ENCODE measurements at regions not wholly inside any gene's neighbourhood (a gene's known extent, or its start where the extent isn't known, plus 50 kb on each side); places are given as distances from the start of the nearest gene placed in this dataset.

- ChIA-PET CTCF (no interaction called here), POLR2A (no interaction called here)
- Histone ChIP-seq H3K9me2 (no peaks in the 10 kb centered on the region), H3K4me3 (ENCODE audit: low read depth in 2 of 2, low read length in 1 of 2) (no peak overlapping the region), H3K4me1 (ENCODE audit: control insufficient read depth in 1 of 2, insufficient read depth in 2 of 2, low read depth in 1 of 2, low read length in 1 of 2) (no peaks in the 10 kb centered on the region), H3K9me3 (no peaks in the 10 kb centered on the region), H3K79me2 (ENCODE audit: insufficient read depth) (no peaks in the 10 kb centered on the region), H3K36me3 (replicated peaks in 1 of 2; ENCODE audit: control insufficient read depth in 1 of 2, insufficient read depth in 2 of 2, low read length in 1 of 2) (no peaks in the 10 kb centered on the region), H3K27me3 (ENCODE audit: insufficient read depth) (no peaks in the 10 kb centered on the region), H3K27ac (ENCODE audit: low read depth in 2 of 2, low read length in 1 of 2) (no peak overlapping the region), H2AFZ (ENCODE audit: low read depth) (no peak overlapping the region), H3K4me2 (no peak overlapping the region), H4K20me1 (ENCODE audit: insufficient read depth) (no peaks in the 10 kb centered on the region), H3F3A (replicated peaks; ENCODE audit: insufficient read depth) (no peaks in the 10 kb centered on the region), H3K9ac (no peak overlapping the region)
- no peak for DNase-seq
- TF ChIP-seq FOSL2 (IDR thresholded peaks at IDR 0.05; ENCODE audit: borderline replicate concordance, low read depth), result no peak
- no peak for TF ChIP-seq RAD21 (IDR thresholded peaks at IDR 0.05; ENCODE audit: low read length)
- TF ChIP-seq GABPA (IDR thresholded peaks at IDR 0.05; ENCODE audit: low read depth), result no peak
- TF ChIP-seq REST (IDR thresholded peaks at IDR 0.05; ENCODE audit: low read depth, low read length), result no peak
- no peak for TF ChIP-seq CHD2 (IDR thresholded peaks at IDR 0.05; ENCODE audit: low read length, partially characterized antibody)
- TF ChIP-seq SMC3 (IDR thresholded peaks at IDR 0.05; ENCODE audit: low read depth, low read length), result no peak
- TF ChIP-seq, protein P1, sequence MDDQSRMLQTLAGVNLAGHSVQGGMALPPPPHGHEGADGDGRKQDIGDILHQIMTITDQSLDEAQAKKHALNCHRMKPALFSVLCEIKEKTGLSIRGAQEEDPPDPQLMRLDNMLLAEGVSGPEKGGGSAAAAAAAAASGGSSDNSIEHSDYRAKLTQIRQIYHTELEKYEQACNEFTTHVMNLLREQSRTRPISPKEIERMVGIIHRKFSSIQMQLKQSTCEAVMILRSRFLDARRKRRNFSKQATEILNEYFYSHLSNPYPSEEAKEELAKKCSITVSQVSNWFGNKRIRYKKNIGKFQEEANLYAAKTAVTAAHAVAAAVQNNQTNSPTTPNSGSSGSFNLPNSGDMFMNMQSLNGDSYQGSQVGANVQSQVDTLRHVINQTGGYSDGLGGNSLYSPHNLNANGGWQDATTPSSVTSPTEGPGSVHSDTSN (IDR thresholded peaks at IDR 0.05), result no peak
- TF ChIP-seq NFIC (IDR thresholded peaks at IDR 0.05; ENCODE audit: borderline replicate concordance), result no peak
- no peak for TF ChIP-seq TEAD4 (IDR thresholded peaks at IDR 0.05; ENCODE audit: borderline replicate concordance, insufficient read depth)
- TF ChIP-seq TAF1 (IDR thresholded peaks at IDR 0.05; ENCODE audit: borderline replicate concordance, low read depth, low read length), result no peak
- no peak for TF ChIP-seq NRF1 (IDR thresholded peaks at IDR 0.05; ENCODE audit: low read depth, low read length)
- no peak for TF ChIP-seq JUND (IDR thresholded peaks at IDR 0.05)
- TF ChIP-seq, protein P2, sequence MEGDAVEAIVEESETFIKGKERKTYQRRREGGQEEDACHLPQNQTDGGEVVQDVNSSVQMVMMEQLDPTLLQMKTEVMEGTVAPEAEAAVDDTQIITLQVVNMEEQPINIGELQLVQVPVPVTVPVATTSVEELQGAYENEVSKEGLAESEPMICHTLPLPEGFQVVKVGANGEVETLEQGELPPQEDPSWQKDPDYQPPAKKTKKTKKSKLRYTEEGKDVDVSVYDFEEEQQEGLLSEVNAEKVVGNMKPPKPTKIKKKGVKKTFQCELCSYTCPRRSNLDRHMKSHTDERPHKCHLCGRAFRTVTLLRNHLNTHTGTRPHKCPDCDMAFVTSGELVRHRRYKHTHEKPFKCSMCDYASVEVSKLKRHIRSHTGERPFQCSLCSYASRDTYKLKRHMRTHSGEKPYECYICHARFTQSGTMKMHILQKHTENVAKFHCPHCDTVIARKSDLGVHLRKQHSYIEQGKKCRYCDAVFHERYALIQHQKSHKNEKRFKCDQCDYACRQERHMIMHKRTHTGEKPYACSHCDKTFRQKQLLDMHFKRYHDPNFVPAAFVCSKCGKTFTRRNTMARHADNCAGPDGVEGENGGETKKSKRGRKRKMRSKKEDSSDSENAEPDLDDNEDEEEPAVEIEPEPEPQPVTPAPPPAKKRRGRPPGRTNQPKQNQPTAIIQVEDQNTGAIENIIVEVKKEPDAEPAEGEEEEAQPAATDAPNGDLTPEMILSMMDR (IDR thresholded peaks at IDR 0.05), result no peak
- TF ChIP-seq MEF2A (IDR thresholded peaks at IDR 0.05; ENCODE audit: borderline replicate concordance, low read depth), result no peak
- TF ChIP-seq, protein P3, sequence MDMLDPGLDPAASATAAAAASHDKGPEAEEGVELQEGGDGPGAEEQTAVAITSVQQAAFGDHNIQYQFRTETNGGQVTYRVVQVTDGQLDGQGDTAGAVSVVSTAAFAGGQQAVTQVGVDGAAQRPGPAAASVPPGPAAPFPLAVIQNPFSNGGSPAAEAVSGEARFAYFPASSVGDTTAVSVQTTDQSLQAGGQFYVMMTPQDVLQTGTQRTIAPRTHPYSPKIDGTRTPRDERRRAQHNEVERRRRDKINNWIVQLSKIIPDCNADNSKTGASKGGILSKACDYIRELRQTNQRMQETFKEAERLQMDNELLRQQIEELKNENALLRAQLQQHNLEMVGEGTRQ (IDR thresholded peaks at IDR 0.05; ENCODE audit: borderline replicate concordance, low read depth, low read length), result no peak
- WGBS (ENCODE audit: low lambda C conversion rate), result 6% methylated on average over 1 of the region's 1 CpG
Measured at GRCh38 chr21:14672466-14672865, 126.4 kb upstream of the SAMSN1 start.

Measured in SK-N-SH (cell line).